ENCODE measurements at regions not wholly inside any gene's neighbourhood (a gene's known extent, or its start where the extent isn't known, plus 50 kb on each side); places are given as distances from the start of the nearest gene placed in this dataset.

DNA sequence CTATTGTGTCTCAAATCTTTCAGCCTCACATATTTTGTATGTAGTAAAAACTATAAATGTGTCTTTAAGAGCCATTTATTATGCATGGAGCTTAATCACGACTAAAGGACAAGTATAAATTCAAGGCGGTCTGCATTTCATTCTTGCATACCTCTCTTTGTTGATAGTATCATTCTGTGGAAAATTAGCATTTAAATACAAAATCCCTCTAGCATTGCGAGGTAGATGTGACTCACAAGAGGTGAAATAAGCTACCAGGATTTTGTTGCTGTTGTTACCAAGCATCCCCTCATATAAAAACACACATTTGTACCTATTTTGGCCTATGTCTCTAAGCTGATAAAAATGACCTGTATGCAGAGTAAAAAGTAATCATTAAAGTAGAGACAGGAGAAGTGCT is 537.4 kb upstream of the LUZP2 start:
- DNase-seq, result no peak
- intact Hi-C loops (cut with DNase I), result no loop called here

DNA sequence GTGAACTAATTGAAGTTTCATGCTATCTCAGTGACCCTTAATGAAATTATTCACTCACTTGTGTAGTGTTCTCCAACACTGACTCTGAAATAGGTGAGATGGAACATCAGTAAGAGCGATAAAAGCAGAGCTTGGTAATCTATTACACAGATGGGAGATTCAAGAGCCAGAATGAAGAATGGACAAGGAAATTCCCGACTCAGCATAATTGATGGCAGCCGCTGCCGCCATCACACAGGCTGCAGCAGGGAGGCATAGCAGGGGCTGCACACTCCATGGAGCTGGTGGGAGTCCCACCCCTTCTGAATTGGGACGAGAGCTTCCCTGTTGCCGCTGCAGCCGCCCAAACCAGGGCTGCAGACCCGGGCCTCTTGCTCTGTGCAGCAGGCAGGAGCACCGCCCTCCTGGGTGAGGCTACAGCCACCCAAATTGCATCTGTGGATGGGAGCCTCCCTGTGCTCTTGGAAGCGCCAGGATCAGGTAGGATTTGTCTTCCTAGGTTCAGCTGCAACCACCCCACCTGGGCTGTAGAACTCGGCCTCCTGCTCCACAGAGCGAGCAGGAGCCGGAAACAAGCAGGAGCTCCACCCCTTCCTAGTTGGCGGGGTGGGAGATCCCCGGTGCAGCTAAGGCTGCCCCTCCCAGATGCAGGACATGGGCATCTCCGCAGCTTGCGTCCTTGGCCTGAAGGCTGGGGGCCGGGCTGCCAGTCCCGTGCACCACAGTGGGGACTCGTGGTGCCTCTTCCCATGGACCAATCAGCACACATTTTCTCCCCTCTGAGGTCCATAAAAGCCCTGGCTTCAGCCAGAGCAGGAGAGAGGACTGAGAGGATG is 535.1 kb upstream of the LUZP2 start:
- peak in 1 of 10 donors; percentile 72 for DNase-seq
- intact Hi-C loops (cut with DNase I), result no loop called here

DNA sequence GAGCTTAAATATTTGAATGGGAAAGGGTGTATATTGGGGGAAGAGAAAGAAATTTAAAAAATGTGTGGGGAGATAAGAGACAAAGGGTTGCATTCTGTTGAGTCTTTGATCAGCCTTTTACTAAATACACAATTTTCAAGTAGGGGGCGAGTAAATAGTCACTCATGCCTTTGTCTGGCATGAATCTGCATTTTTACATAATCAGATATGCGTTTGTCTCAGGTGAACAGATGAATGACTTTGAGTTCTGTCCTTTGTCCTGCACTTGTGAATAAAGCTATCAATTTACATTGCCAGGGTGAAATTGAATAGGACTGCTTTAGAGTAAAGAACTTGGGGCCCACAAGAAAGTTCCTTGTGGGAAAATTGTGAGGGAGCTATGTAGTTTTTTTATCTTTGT is 523.6 kb upstream of the LUZP2 start:
- no peak for DNase-seq
- intact Hi-C loops (cut with DNase I), result no loop called here

DNA sequence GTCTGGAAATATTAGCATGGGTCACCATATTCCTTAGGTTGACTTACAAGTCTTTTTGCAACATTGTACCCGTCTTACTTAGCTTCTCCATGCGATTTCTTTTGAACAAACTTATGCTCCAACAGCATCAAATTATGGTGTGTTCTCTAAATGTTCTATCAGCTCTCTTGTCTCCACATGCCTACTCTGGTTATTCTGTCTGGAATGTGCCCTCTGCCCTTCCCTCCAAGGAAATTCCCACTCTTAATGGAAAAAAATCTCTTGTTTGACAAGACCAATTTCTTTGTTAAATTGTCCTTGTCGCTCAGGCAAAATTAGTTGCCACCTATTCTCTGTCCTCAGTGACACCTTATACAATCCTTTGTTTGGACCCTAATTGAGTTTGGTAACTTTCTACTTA is 522.8 kb upstream of the LUZP2 start:
- no peak for DNase-seq
- intact Hi-C loops (cut with DNase I), result no loop called here

DNA sequence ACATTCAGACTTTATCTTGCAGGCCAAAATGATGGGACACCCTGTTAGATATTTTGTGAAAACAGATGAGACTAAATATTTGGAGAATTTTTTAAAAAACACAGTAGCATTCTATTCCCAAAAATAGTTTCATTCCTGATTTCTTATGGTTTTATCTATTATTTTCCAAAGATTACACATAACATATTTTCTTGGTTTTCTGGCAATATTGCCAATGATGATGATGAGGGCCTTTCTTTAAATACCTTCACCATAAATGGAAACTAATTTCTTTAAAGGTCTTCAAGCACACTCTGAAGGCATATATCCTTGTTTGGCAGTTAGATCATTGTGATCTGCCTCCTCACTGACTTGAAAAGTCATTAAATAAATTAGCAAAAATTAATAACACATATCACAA is 522.3 kb upstream of the LUZP2 start:
- intact Hi-C loops (cut with DNase I), result no loop called here
- no peak for DNase-seq

DNA sequence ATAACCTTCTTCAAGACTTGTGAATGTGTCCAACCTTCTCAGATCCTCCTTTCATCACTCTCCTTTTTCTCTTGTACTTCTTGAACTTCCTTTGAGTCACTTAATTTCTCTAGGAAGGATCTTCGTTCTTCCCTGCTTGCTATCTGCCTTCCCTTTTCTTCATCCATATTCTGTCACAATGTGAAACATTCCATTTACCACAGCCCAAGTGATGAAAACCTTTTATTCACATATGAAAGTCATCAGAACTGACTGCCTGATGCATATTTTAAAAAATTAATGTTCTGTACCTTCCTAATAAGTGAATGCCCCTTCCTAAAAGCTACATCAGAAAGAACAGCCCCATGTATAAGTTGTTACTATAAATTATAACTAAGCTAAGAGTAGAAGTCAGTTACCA is 520.4 kb upstream of the LUZP2 start:
- intact Hi-C loops (cut with DNase I), result no loop called here
- no peak for DNase-seq

DNA sequence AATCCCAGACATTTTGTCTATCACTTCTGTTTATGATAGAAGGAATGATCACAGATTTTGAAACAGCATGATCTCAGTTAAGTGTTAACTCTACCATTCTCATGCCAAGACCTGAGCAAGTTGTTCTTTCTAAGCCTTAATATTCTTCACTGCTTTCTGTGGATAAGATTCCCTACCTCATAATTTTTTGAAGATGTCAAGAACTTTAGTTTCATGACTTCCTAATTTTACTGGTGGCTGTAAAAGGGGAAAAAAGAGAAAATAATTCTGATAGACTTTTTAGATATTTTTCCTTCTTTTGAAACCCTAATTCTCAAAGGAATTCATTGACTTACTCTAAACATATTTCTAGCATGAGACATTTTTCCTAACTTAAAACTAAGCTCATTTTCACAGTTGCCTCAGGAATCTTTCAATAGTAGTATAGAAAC is 520.0 kb upstream of the LUZP2 start:
- intact Hi-C loops (cut with DNase I), result no loop called here
- DNase-seq, result no peak

DNA sequence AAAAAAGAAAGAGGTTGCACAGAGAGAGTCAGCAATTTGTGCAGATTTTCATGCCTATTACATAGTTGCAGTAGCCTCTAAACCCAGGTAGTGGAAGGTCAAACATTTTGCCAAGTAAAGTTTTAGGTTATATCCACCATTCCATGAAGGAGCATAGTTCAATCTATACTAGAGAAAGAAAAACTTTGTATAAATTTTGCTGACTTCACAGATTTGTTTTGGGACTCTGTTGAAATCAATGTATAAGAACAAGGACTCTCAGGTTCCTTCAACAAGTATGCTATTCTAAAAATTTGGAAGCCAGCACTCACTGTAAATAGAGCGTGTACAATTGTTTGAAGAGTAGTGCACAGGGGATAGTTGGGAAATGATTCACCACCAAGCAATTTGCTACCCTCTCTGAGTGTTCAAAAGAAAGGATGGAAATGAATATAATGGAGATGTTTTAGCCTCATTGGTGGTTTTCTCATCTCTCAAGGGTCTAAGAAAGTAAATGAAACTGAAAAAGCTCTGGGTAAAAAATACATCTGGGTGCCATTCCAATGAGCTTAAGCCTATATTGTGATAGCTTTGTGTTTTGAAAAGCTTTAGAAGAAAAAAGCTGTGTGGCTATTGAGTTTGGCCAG is 508.4 kb upstream of the LUZP2 start:
- no peak for DNase-seq
- intact Hi-C loops (cut with DNase I), result no loop called here

DNA sequence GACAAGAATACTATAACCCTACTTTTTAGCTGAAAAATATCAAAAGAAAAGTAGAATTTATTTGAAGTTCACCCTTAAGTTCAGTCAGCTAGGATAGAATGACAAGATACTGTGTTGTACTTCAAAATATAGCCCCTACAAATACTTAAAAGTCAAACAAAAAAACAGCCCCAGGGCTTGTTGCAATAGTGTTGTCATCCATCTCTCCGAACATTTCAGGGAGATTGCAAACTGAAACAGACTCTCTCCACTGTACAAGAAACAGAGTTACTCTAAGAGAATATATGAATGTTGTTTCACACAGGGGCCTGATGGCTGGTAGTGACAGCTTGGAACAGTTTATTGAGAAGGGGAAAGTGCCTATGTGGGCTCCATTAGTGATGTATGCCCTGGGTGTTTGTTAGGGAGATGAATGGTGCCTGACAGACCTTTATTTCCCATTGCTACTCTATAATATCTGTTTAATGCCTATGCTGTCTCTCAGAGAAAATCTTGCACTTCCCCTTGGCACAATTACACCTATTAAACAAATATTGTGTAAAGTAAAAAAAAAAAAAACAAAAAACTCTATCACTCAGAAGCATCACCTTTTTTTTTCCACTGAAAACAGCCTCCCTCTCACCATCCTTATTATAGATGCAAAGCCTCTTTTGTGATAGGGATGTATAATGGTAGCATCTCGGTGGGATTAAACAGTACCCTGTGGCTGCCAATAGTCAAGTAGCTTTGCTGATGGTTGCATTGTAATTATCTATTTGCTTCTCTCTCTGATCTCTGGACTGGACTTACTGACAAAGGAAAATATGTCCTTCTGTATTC is 506.3 kb upstream of the LUZP2 start:
- intact Hi-C loops (cut with DNase I), result no loop called here
- DNase-seq, result no peak

DNA sequence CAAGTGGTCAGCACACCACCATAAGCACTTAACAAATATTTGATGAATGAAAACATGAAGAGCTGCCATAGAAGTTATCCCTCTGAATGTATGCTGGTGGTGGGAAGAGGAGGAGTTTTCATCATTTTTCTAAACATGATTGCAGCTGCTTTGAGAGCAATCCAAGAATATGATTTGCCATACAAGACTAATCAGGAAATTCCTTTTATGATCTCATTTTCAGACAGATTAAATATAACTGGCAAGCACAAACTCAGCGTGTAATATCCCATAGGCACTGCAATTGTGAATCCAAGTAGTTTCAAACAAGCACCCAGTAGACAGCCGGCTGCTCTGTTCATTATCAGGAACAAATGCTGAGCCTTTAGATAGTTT is 505.7 kb upstream of the LUZP2 start:
- DNase-seq, result no peak
- intact Hi-C loops (cut with DNase I), result no loop called here

DNA sequence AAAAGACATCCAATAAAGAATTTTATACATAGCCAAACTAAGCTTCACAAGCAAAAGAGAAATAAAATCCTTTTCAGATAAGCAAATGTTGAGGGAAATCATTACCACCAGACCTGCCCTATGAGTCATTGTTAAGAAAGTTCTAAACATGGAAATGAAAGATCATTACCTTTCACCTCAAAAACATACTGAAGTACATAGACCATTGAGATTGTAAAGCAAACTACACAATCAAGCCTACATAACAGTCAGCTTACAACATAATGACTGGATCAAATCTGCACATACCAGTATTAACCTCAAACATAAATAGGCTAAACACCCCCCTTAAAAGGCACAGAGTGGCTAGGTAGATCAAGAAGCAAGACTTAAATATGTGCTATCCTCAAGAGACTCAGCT is 501.0 kb upstream of the LUZP2 start:
- DNase-seq, result no peak
- intact Hi-C loops (cut with DNase I), result no loop called here

DNA sequence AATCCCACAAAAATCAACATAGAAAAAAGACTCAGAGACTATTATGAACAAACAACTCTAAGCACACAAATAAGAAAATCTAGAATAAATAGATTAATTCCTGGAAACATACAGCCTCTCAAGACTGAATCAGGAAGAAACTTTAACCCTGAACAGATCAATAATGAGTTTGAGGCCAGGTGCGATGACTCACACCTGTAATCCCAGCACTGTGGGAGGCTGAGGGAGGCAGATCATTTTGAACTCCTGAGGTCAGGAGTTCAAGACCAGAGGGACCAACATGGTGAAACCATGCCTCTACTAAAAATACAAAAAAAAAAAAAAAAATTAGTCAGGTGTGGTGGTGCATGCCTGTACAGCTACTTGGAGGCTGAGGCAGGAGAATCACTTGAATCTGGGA is 499.5 kb upstream of the LUZP2 start:
- intact Hi-C loops (cut with DNase I), result no loop called here
- DNase-seq, result no peak

DNA sequence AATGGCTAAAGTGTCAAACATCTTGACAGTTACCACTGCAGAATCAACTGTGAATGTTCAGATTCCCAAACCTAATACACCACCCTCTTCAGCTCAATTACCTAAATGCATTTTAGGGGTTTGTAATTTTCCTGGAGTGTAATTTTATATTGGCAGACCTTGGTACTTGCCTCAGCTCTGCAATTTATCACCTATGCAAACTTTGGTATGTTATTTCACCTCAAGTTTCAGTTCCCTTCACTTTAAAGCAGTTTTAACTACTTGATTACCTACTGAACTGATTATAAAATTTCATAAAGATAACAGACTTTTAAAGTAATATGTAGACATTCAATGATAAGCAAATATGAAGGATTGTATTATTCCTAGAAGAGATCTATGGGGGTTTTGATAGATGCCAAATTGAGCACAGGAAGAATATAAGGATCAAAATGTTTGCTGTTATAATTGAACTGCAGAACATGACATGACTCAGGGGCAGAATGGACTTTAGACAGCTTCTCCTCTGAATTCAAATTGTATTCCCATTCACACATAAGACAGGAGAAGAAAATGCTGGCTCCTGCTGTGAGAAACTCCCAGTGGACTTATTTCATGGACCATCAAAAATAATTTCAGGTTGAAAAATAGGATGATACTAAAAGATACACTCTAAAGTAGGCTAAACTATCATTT is 491.5 kb upstream of the LUZP2 start:
- intact Hi-C loops (cut with DNase I), result no loop called here
- no peak for DNase-seq

DNA sequence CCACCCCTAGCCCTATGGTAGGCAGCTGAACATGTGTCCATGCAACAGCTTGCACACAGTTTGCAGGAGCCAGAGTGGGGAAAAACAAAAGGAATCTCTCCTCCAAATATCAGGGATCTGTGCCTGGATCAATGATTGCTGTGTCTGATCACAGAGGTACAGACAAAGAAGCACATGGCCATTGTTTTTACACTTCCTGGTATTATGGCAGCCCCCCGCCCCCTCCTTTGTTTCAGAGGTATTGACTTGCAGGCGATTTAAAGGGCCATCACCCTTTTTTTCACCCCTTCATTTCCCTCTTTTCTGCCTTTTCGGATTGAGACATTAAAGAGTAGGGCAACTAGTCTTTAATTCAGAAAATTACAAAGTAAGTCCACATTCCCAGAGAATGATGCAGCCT is 453.0 kb upstream of the LUZP2 start:
- intact Hi-C loops (cut with DNase I), result no loop called here
- no peak for DNase-seq

DNA sequence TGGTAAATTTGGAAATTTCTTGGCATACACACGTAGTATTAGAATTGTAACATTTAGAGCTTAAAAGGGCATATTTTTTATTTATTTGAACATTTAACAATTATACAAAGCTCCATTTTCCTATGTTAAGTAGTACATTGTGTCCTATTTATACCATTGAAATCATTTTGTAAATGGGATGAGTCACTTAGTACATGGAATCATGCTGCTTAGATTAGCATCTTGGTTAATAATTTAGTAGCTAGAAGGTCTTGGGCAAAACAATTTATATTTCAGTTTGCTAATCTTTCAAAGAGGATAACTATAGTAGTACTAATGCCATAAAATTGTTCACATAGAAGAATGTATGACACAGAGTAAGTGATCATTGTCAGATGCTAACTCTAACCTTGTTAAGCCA is 450.1 kb upstream of the LUZP2 start:
- intact Hi-C loops (cut with DNase I), result no loop called here
- no peak for DNase-seq

DNA sequence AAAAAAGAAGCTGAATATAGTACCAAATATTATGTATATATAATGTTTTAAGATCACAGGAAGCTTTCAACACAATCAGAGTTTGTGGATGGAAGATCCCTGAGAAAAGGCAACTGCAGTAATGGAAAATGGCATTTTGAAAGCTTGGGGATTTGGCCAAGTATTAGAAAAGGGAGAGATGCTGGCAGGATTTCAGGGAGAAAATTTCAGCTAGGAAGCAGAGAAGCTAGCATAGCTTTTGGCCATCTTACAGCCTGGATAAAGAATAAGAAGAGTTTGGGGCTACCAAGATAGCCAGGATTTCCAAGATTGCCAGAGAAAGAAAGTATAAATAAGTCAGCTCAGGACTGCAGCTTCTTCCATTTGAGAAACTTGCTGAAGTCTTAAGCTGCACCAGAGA is 440.8 kb upstream of the LUZP2 start:
- DNase-seq, result no peak
- intact Hi-C loops (cut with DNase I), result no loop called here

DNA sequence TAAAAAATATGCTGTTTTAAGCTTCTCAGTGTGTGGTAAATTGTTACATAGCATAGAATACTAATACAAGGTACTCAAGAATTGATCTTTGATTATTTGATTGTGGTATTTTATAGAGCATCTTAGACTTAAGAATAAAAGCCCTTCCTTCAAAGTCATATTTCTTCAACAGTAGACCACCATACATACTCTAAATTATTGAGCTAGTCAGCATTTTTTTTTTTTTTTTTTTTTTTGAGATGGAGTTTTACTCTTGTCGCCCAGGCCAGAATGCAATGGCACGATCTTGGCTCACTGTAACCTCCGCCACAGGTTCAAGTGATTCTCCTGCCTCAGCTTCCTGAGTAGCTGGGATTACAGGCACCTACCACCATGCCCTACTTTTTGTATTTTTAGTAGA is 436.7 kb upstream of the LUZP2 start:
- no peak for DNase-seq

DNA sequence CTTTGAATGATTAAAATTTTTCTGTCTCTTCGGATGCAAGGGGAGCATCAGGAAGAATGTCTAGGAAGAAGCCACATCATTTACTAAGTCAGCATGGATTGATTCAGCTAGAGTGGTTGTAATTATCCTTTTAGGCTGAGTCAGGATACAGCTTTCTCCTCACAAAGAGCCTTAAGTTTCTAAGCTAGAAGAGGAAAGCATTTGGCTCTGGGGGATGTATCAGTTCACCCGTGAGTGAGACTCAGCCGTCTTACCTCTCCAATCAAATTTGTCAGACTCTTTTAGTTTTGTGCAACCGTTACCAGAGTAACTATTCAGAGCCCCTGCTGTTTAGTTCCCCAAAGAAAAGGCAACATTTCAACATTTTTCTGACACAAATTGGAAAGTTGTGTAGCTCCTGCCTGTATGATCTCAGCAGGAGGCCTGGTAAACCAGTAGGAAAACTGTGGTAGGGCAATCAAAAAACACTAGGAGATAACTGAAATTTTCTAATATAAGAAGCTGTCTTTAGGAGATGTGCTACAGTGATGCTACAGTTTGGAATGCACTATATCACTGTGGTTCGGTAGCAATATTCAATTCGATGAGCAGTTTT is 432.4 kb upstream of the LUZP2 start:
- no peak for DNase-seq
- intact Hi-C loops (cut with DNase I), result no loop called here

More for the DNA sequence above, 436.7 kb upstream of the LUZP2 start:
- intact Hi-C loops (cut with DNase I), result no loop called here

DNA sequence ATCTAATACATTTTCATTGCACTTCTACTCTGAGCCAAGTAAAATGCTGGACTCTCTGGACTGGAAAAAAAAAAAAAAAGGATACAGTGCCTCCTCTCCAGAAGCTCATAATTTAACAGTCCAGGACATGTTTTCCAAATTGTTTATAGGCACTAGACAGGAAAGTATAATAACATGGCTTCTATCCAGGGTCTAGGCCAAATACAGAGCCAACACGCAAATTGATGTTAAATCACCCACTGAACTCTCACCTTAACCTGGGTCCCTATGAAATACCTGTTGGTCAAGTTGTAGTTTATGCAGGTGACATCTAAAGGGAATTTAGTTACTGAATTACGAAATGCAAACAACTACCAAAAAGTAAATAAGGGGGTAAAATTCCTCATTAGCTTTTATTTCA is 428.7 kb upstream of the LUZP2 start:
- intact Hi-C loops (cut with DNase I), result no loop called here
- no peak for DNase-seq

DNA sequence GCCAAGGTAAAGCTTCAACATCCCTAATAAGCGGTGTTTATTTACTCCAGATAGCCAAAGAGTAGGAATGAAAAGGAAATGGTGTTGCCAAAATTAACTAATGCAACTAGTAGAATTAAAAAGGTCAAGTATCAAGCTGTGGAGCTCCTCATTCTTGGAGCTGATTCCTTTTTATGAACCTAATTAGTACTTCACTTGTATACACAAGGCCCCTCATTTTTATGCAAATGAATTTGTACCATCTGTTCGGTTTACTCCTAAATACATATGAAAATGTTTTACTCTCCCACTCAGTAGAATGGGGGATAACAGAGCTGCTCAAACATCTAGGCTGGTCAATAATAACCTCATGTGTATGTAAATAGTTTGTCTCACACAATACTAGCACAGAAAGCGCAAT is 426.4 kb upstream of the LUZP2 start:
- intact Hi-C loops (cut with DNase I), result no loop called here
- DNase-seq, result no peak

DNA sequence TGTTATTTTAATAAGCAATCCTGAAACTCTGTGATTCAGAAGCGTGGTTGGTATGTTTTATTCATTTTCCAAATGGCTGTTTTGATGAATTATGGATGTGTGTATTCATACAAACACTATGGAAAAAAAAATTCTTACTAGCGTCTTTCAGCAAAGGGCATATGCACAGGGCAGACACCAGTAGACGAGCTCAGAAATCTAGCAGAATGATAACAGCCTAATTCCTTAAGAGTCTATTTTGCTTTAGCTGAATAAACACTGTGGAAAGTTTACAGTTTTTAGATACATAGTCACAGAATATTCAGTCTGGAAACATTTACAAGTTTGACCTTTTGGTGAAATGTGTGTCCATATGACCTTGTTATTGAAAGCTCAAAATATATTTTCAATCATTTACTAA is 418.8 kb upstream of the LUZP2 start:
- intact Hi-C loops (cut with DNase I), result no loop called here
- no peak for DNase-seq

Measured in posterior cingulate gyrus (tissue), 11 donors.